Transverse colon (tissue), 4 donors: ENCODE measurements at regions not wholly inside any gene's neighbourhood (a gene's known extent, or its start where the extent isn't known, plus 50 kb on each side); places are given as distances from the start of the nearest gene placed in this dataset.
"Not testable (repeated sequence)": the region's sequence is repeated elsewhere in the genome, so short reads cannot be mapped to it uniquely, and the experiment has no call there.

Experiments
- DNase-seq: peaks from one replicate; pipeline ENCODE4 v3.0.0-alpha.2; 2019
- H3K27ac ChIP-seq, 4 donors: fragments of 200-600 bp; sonication (generic); 2 replicates each; pipeline ENCODE4 v1.5.1; 2016 to 2018; ENCODE audit warnings: inconsistent platforms in 4 of 4
- H3K27me3 ChIP-seq: fragments of 200-600 bp; sonication (generic); 2 replicates; pipeline ENCODE4 v1.5.1; 2017; ENCODE audit warnings: inconsistent platforms
- H3K36me3 ChIP-seq, 4 donors: fragments of 200-600 bp; sonication (generic); 2 replicates each; pipeline ENCODE4 v1.5.1; 2017 to 2019; ENCODE audit warnings: inconsistent platforms in 4 of 4
- H3K4me1 ChIP-seq, 4 donors: fragments of 200-600 bp; sonication (generic); 2 replicates each; pipeline ENCODE4 v1.5.1; 2017 to 2020; ENCODE audit warnings: inconsistent platforms in 4 of 4
- H3K4me3 ChIP-seq, 4 donors: fragments of 200-600 bp; sonication (generic); 1 replicate in 1 of 4; 2 replicates in 3 of 4; pipeline versions ENCODE4 v1.5.1 to v1.6.1; 2017 to 2019; ENCODE audit warnings: inconsistent platforms in 4 of 4
- H3K9me3 ChIP-seq, 2 donors: fragments of 200-600 bp; sonication (generic); 2 replicates each; pipeline ENCODE4 v1.5.1; 2017 to 2019; ENCODE audit warnings: inconsistent platforms in 2 of 2
- EP300 ChIP-seq: sonication (generic); formaldehyde crosslinking; IDR thresholded peaks from one replicate; pipeline ENCODE4 v1.6.1; 2017; ENCODE audit warnings: antibody characterized with exemption, low read depth
- POLR2A ChIP-seq: fragments of 450-650 bp; IDR thresholded peaks from one replicate; pipeline ENCODE4 v1.6.1; 2016; ENCODE audit warnings: antibody characterized with exemption, mild to moderate bottlenecking, moderate library complexity
- POLR2AphosphoS5 ChIP-seq, 3 donors: sonication (generic); formaldehyde crosslinking; IDR thresholded peaks; one replicate each; pipeline ENCODE4 v1.6.1; 2016; ENCODE audit warnings: antibody characterized with exemption in 3 of 3
- WGBS, 2 donors: methylation state at CpG; one replicate each; pipeline ENCODE4 v1.1.5; 2018; ENCODE audit warnings: low coverage in 1 of 2; 5-methylcytosine and 5-hydroxymethylcytosine counted together
- in situ Hi-C, 4 donors: fragments of 200-750 bp; cut with MboI; loops; one replicate each; pipeline versions ENCODE4 v1.15.0 to v1.15.1; 2017; ENCODE audit warnings: low sequenced_read_pairs in 3 of 4, low pct_ligation_motif_present in 1 of 4, low pct_unique_long_range_greater_than_20kb in 1 of 4
- intact Hi-C: fragments of 100-400 bp; cut with DNase I; formaldehyde crosslinking; loops from one replicate; pipeline ENCODE4 v1.15.1; 2023; ENCODE audit warnings: low total_unique reads
- TF ChIP-seq, protein P1 (sequence below), 5 experiments: fragments of 200-600 bp in 3 of 5; fragments of 450-650 bp in 2 of 5; sonication (generic) in 3 of 5; IDR thresholded peaks; 1 replicate in 2 of 5; 2 replicates in 3 of 5; pipeline ENCODE4 v1.5.1; 2016 to 2017; ENCODE audit warnings: antibody characterized with exemption in 5 of 5, inconsistent platforms in 3 of 5, mild to moderate bottlenecking in 2 of 5, moderate library complexity in 1 of 5

DNA sequence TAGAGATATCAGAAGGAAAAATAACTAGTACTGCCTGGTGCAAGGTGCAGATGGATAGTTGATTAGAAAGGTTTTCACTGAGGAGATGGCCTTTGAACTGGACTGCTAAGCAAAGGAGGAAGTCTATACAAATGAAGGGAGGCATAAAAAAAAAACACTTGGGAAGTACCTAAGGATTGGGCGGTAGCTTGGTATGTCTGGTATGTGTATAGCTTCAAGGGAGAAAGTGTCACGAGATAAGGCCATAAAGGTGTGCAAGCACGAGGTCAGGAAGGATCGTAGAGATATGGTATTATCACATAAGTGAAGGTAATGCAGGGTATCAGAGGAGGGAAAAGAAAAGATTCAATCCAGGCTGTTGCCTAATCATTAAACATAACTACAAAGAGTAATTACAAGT lies 517.2 kb upstream of the TSPY4 start:
- H3K9me3 ChIP-seq, result no peaks in the 10 kb centered on the region
- no peak overlapping the region for H3K4me3 ChIP-seq
- intact Hi-C loops (no loop called here), in situ Hi-C loops (no loop called here)
- 36% methylated on average over 3 of the region's 4 CpGs; no CpG with 5 or more reads in 1 of the 2 donors for WGBS, 2 donors
- DNase-seq, result no peak
- H3K27ac ChIP-seq, result no peak overlapping the region
- no peaks in the 10 kb centered on the region for H3K36me3 ChIP-seq
- no peaks in the 10 kb centered on the region for H3K4me1 ChIP-seq
- no peak for TF ChIP-seq POLR2A
- TF ChIP-seq POLR2AphosphoS5 (IDR thresholded peaks at IDR 0.05), result peak in 1 of 3 donors; percentile 15
- H3K27me3 ChIP-seq, result no peaks in the 10 kb centered on the region

DNA sequence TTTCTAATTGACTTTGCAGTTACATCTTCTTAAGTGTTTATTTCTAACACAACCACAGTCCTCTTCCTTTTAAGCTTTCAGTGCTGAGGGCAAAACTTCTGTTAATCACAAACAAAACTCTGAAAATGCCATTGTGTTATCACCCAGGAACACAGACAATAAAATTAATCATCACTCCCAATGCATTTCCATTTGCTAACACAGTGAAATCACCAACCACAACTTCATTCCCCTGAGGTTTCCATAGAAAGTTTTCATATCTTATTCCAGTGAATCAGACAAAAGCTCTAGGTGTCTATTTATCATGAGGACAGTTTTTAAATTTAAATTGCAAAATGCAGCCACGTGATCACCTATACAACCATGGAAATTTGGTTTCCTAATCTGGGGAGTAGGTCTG lies 516.2 kb upstream of the TSPY4 start:
- H3K27me3 ChIP-seq, result no peaks in the 10 kb centered on the region
- H3K9me3 ChIP-seq, result no peaks in the 10 kb centered on the region
- intact Hi-C loops (no loop called here), in situ Hi-C loops (no loop called here)
- H3K27ac ChIP-seq, result no peak overlapping the region
- no peaks in the 10 kb centered on the region for H3K4me1 ChIP-seq
- H3K36me3 ChIP-seq, result no peaks in the 10 kb centered on the region
- TF ChIP-seq POLR2AphosphoS5 (IDR thresholded peaks at IDR 0.05), result no peak
- DNase-seq, result no peak
- no peak overlapping the region for H3K4me3 ChIP-seq
- WGBS, 2 donors, result no CpG with 5 or more reads among the region's 1 CpG

DNA sequence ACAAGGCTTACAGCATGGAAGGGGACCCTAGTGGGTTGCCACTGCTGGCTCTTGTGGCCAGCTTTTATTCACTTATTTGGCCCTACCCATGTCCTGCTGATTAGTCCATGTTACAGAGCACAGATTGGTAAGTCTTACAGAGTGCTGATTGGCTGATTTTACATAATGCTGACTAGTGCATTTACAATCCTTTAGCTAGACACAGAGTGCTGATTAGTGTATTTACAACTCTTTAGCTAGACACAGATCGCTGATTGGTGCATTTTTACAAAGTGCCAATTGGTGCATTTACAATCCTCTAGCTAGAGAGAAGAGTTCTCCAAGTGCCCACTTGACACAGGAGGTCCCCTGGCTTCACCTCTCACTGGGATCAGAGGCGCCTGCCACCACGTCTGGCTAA lies 485.0 kb upstream of the TSPY4 start:
- in situ Hi-C loops, result loop anchor here in 1 of 4 donors (25.0 kb wide), 1 partner anchor 90 kb away; no protein-coding TSS in a partner anchor

DNA sequence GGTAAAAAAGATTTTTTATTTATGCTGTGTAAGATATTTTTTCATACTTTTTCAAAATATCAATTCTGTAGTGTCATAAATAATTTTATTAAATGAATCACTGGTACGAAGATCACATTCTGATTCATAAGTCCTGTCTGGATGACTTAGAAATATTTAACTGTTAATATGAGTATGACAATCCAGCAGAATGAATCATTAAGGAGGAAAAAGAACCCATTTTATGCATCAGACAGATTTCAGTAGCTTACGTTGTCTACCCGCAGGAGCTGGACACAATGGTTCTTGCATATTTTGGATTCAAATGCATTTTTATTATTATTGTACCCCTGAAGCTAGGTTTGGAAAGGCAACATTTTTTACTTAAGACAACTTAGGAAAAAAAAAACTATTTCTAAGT lies 448.9 kb upstream of the TSPY4 start:
- 93% methylated on average over 3 of the region's 3 CpGs; no CpG with 5 or more reads in 1 of the 2 donors for WGBS, 2 donors
- Histone ChIP-seq H3K27ac (no peak overlapping the region), H3K27me3 (no peaks in the 10 kb centered on the region), H3K36me3 (no peaks in the 10 kb centered on the region), H3K4me1 (no peaks in the 10 kb centered on the region), H3K9me3 (no peaks in the 10 kb centered on the region), H3K4me3 (no peak overlapping the region)
- no peak for TF ChIP-seq POLR2A
- TF ChIP-seq, protein P1, sequence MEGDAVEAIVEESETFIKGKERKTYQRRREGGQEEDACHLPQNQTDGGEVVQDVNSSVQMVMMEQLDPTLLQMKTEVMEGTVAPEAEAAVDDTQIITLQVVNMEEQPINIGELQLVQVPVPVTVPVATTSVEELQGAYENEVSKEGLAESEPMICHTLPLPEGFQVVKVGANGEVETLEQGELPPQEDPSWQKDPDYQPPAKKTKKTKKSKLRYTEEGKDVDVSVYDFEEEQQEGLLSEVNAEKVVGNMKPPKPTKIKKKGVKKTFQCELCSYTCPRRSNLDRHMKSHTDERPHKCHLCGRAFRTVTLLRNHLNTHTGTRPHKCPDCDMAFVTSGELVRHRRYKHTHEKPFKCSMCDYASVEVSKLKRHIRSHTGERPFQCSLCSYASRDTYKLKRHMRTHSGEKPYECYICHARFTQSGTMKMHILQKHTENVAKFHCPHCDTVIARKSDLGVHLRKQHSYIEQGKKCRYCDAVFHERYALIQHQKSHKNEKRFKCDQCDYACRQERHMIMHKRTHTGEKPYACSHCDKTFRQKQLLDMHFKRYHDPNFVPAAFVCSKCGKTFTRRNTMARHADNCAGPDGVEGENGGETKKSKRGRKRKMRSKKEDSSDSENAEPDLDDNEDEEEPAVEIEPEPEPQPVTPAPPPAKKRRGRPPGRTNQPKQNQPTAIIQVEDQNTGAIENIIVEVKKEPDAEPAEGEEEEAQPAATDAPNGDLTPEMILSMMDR (IDR thresholded peaks at IDR 0.05), result no peak
- no peak for TF ChIP-seq POLR2AphosphoS5 (IDR thresholded peaks at IDR 0.05)
- no peak for TF ChIP-seq EP300
- in situ Hi-C loops (no loop called here), intact Hi-C loops (no loop called here)
- DNase-seq, result no peak

More for the DNA sequence above, 485.0 kb upstream of the TSPY4 start:
- Histone ChIP-seq H3K4me3 (no peak overlapping the region), H3K27me3 (no peaks in the 10 kb centered on the region), H3K27ac (no peak overlapping the region), H3K4me1 (no peaks in the 10 kb centered on the region), H3K36me3 (no peaks in the 10 kb centered on the region), H3K9me3 (no peaks in the 10 kb centered on the region)
- DNase-seq, result no peak
- no CpG with 5 or more reads among the region's 3 CpGs for WGBS, 2 donors
- TF ChIP-seq, protein P1 (IDR thresholded peaks at IDR 0.05), result no peak
- no peak for TF ChIP-seq EP300
- TF ChIP-seq POLR2AphosphoS5 (IDR thresholded peaks at IDR 0.05), result no peak
- no peak for TF ChIP-seq POLR2A
- intact Hi-C loops, result no loop called here

DNA sequence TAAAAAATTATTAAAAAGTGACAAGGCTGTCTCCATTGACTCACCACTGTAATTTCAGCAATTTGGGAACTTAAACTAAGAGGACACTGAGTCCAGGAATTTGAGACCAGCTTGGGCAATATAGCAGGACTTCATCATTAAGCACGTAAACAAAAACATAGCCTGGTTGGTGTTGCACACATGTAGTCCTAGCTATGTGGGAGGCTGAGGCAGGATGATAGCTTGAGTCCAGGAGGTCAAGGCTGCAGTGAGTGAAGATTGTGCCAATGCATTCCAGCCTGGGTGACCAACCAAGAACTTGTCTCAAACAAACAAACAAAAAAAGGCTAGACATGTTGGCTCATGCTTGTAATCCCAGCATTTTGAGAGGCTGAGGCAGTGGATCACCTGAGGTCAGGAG lies 439.4 kb upstream of the TSPY4 start:
- no peak overlapping the region for H3K4me3 ChIP-seq
- no peak for TF ChIP-seq EP300
- no peak for DNase-seq
- H3K36me3 ChIP-seq, result no peaks in the 10 kb centered on the region
- intact Hi-C loops, result no loop called here
- no peak overlapping the region for H3K27ac ChIP-seq
- H3K27me3 ChIP-seq, result no peaks in the 10 kb centered on the region
- H3K9me3 ChIP-seq, result no peaks in the 10 kb centered on the region
- no CpG with 5 or more reads among the region's 1 CpG for WGBS, 2 donors
- in situ Hi-C loops, result no loop called here
- H3K4me1 ChIP-seq, result no peaks in the 10 kb centered on the region

DNA sequence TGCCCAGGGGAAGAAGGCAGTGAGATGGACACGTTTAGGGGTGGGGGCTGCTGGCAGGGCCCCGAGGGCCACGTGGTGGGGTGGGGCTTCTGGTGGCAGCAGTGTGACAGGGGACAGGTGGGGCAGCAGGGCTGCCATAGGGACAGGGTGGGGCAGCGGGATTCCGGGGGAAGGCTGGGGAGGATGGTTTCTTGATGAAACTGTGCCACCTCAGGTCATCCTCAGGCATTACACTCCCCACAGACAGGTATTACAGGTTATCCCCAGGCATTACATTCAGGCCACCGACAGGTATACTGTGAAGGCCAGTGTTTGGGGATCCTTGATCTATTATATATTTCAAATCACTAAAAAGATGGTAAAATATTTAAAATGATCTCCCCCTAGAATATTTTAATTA lies 432.1 kb upstream of the TSPY4 start:
- in situ Hi-C loops, result no loop called here
- H3K4me3 ChIP-seq, result no peak overlapping the region
- H3K9me3 ChIP-seq, result no peaks in the 10 kb centered on the region
- intact Hi-C loops, result no loop called here
- WGBS, 2 donors, result no CpG with 5 or more reads among the region's 6 CpGs
- no peaks in the 10 kb centered on the region for H3K36me3 ChIP-seq
- no peaks in the 10 kb centered on the region for H3K4me1 ChIP-seq
- no peaks in the 10 kb centered on the region for H3K27me3 ChIP-seq
- no peak for DNase-seq
- TF ChIP-seq, protein P1 (IDR thresholded peaks at IDR 0.05), result no peak
- TF ChIP-seq EP300, result no peak
- TF ChIP-seq POLR2AphosphoS5 (IDR thresholded peaks at IDR 0.05), result no peak
- TF ChIP-seq POLR2A, result no peak
- no peak overlapping the region for H3K27ac ChIP-seq

DNA sequence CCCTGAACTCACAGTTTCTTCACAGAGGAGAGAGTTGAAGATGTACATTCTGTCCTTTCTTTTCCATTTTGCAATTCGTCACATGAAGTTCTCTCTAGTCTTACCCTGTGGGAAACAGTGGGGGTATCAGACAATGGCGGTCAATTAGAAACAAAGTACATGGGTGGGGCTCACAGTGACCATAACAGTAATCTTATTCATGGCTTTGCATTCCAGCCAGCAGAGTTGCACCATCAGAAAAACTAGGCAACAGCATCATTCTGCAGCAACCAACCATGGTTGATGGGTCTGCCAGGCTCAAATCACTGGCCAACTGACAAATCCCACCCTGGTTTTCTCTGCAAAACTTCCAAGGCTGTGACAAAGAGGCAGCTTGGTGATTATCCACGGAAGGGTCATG lies 414.7 kb upstream of the TSPY4 start:
- H3K9me3 ChIP-seq, in situ Hi-C loops, H3K27me3 ChIP-seq, H3K4me3 ChIP-seq, H3K4me1 ChIP-seq, intact Hi-C loops, H3K27ac ChIP-seq, H3K36me3 ChIP-seq, DNase-seq: not testable (repeated sequence)
- no CpG with 5 or more reads among the region's 3 CpGs for WGBS, 2 donors
